Neural cell (in vitro differentiated cells): ENCODE measurements at regions not wholly inside any gene's neighbourhood (a gene's known extent, or its start where the extent isn't known, plus 50 kb on each side); places are given as distances from the start of the nearest gene placed in this dataset.

ENCODE experiments used
- H2AFZ ChIP-seq: fragments of 200-600, 300-800 bp; sonication (generic), shearing (Covaris generic); 2 replicates; pipeline ENCODE4 v1.6.0; 2014; ENCODE audit warnings: low read depth, mild to moderate bottlenecking, antibody characterized with exemption, low read length, moderate library complexity
- H3F3A ChIP-seq: fragments of 200-600 bp; shearing (Covaris generic); 2 replicates; pipeline ENCODE4 v1.6.1; 2016; ENCODE audit warnings: mild to moderate bottlenecking, moderate library complexity, mixed read lengths, antibody characterized with exemption, low read length; ENCODE audit not compliant: insufficient read depth, poor library complexity, severe bottlenecking
- H3K27ac ChIP-seq: fragments of 200-600, 300-800 bp; sonication (generic), shearing (Covaris generic); 2 replicates; pipeline ENCODE4 v1.5.1; 2014; ENCODE audit warnings: mild to moderate bottlenecking, low read length, moderate library complexity
- H3K27me3 ChIP-seq: fragments of 300-800, 200-600 bp; sonication (generic), shearing (Covaris generic); 2 replicates; pipeline ENCODE4 v1.6.0; 2014; ENCODE audit warnings: mild to moderate bottlenecking, low read depth, low read length, moderate library complexity; ENCODE audit not compliant: insufficient read depth
- H3K36me3 ChIP-seq: fragments of 300-800, 200-600 bp; sonication (generic), shearing (Covaris generic); 2 replicates; pipeline ENCODE4 v1.5.1; 2014; ENCODE audit warnings: mild to moderate bottlenecking, antibody characterized with exemption, low read length, moderate library complexity; ENCODE audit not compliant: insufficient read depth
- H3K4me2 ChIP-seq: fragments of 300-800, 200-600 bp; sonication (generic), shearing (Covaris generic); 2 replicates; pipeline ENCODE4 v1.6.0; 2014; ENCODE audit warnings: mild to moderate bottlenecking, low read length
- H3K4me3 ChIP-seq: fragments of 300-800, 200-600 bp; sonication (generic), shearing (Covaris generic); 2 replicates; pipeline ENCODE4 v1.5.1; 2014; ENCODE audit warnings: mild to moderate bottlenecking, low read length, moderate library complexity
- H3K79me2 ChIP-seq: fragments of 200-600 bp; shearing (Covaris generic); replicated peaks from 2 replicates; pipeline ENCODE4 v1.6.0; 2014; ENCODE audit warnings: mild to moderate bottlenecking, low read length, moderate library complexity; ENCODE audit not compliant: insufficient read depth
- H3K9ac ChIP-seq: fragments of 300-800, 200-600 bp; sonication (generic), shearing (Covaris generic); 2 replicates; pipeline ENCODE4 v1.6.1; 2016; ENCODE audit warnings: mild to moderate bottlenecking, low read length, mixed read lengths
- H3K9me2 ChIP-seq: fragments of 200-600 bp; shearing (Covaris generic); 2 replicates; pipeline ENCODE4 v1.6.1; 2016; ENCODE audit warnings: mild to moderate bottlenecking, low read length, mixed read lengths; ENCODE audit not compliant: insufficient read depth
- H3K9me3 ChIP-seq: fragments of 200-600, 300-800 bp; sonication (generic), shearing (Covaris generic); 2 replicates; pipeline ENCODE4 v1.6.1; 2016; ENCODE audit warnings: mild to moderate bottlenecking, mixed run types, low read length, moderate library complexity, mixed read lengths
- H4K20me1 ChIP-seq: fragments of 200-600 bp; shearing (Covaris generic); 2 replicates; pipeline ENCODE4 v1.6.1; 2016; ENCODE audit warnings: mild to moderate bottlenecking, mixed run types; ENCODE audit not compliant: insufficient read depth
- CTCF ChIP-seq: fragments of 450-650 bp; IDR thresholded peaks from 2 replicates; pipeline ENCODE4 v1.5.1; 2014; ENCODE audit warnings: antibody characterized with exemption, mild to moderate bottlenecking, moderate library complexity; ENCODE audit not compliant: poor library complexity, severe bottlenecking
- EP300 ChIP-seq: fragments of 450-650 bp; conservative IDR thresholded peaks from 2 replicates; pipeline ENCODE4 v1.6.1; 2014; ENCODE audit warnings: antibody characterized with exemption, mild to moderate bottlenecking, moderate library complexity; ENCODE audit not compliant: poor library complexity, severe bottlenecking
- EZH2 ChIP-seq: fragments of 200-600, 300-800 bp; shearing (Covaris generic), sonication (generic); IDR thresholded peaks from 2 replicates; pipeline ENCODE4 v1.6.1; 2014; ENCODE audit warnings: antibody characterized with exemption, low read length, borderline replicate concordance, mild to moderate bottlenecking; ENCODE audit not compliant: insufficient read depth, poor library complexity, severe bottlenecking
- MXI1 ChIP-seq: fragments of 450-650 bp; conservative IDR thresholded peaks from 2 replicates; pipeline ENCODE4 v1.6.1; 2014; ENCODE audit warnings: antibody characterized with exemption, mild to moderate bottlenecking; ENCODE audit not compliant: poor library complexity, severe bottlenecking
- POLR2AphosphoS5 ChIP-seq: IDR thresholded peaks from 2 replicates; pipeline ENCODE4 v1.6.1; 2012
- RAD21 ChIP-seq: fragments of 450-650 bp; conservative IDR thresholded peaks from 2 replicates; pipeline ENCODE4 v1.6.1; 2014; ENCODE audit warnings: antibody characterized with exemption, mild to moderate bottlenecking, moderate library complexity
- REST ChIP-seq: IDR thresholded peaks from 2 replicates; pipeline ENCODE4 v1.6.1; 2012; ENCODE audit warnings: borderline replicate concordance
- SMC3 ChIP-seq: fragments of 450-650 bp; conservative IDR thresholded peaks from 2 replicates; pipeline ENCODE4 v1.6.1; 2014; ENCODE audit warnings: antibody characterized with exemption, mild to moderate bottlenecking, moderate library complexity; ENCODE audit not compliant: poor library complexity
- TAF1 ChIP-seq: IDR thresholded peaks from 2 replicates; pipeline ENCODE4 v1.6.1; 2012; ENCODE audit warnings: low read depth

DNA sequence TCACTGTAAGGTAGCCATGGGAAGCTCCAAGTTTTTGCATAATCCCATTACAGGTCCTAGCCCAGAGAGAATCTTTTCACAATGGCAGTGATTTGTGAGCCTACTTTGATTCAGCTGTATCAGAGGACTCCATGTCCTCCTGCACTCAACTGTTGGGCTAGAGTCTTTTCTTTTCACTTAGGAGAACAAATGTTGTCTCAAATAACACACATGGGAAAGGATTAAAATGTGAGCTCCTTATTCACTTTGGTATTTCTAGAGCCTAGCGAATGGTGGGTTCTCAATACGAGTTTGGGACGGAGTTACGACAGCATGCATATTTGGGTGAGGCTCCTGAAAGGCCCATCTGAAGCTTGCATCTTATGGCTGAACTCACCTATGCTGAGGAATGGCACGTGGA is 183.5 kb upstream of the STEAP4 start:
- Histone ChIP-seq H3K9me2 (no peaks in the 10 kb centered on the region), H4K20me1 (no peaks in the 10 kb centered on the region), H3F3A (no peaks in the 10 kb centered on the region), H3K79me2 (no peaks in the 10 kb centered on the region), H3K4me2 (no peak overlapping the region), H3K36me3 (no peaks in the 10 kb centered on the region), H3K27ac (no peak overlapping the region), H3K27me3 (no peaks in the 10 kb centered on the region), H3K9me3 (no peaks in the 10 kb centered on the region), H2AFZ (no peak overlapping the region), H3K9ac (no peak overlapping the region), H3K4me3 (no peak overlapping the region)
- no peak for TF ChIP-seq MXI1
- TF ChIP-seq EZH2: no peak
- no peak for TF ChIP-seq SMC3
- TF ChIP-seq TAF1: no peak
- no peak for TF ChIP-seq REST
- TF ChIP-seq CTCF: no peak
- no peak for TF ChIP-seq EP300
- no peak for TF ChIP-seq POLR2AphosphoS5
- TF ChIP-seq RAD21: no peak

- no peaks in the 10 kb centered on the region for H3K36me3 ChIP-seq
- H3F3A ChIP-seq: no peaks in the 10 kb centered on the region
- no peaks in the 10 kb centered on the region for H3K9me3 ChIP-seq
- no peak overlapping the region for H3K4me2 ChIP-seq
- no peak overlapping the region for H3K9ac ChIP-seq
- no peaks in the 10 kb centered on the region for H3K9me2 ChIP-seq
- H4K20me1 ChIP-seq: no peaks in the 10 kb centered on the region
- no peak overlapping the region for H3K4me3 ChIP-seq
- no peaks in the 10 kb centered on the region for H3K27me3 ChIP-seq
- H2AFZ ChIP-seq: no peak overlapping the region
- TF ChIP-seq TAF1: no peak
- TF ChIP-seq EZH2: no peak
- TF ChIP-seq MXI1: no peak
- no peak for TF ChIP-seq RAD21
- no peak for TF ChIP-seq EP300
- no peak for TF ChIP-seq REST
- no peak for TF ChIP-seq POLR2AphosphoS5
- no peak for TF ChIP-seq SMC3
- no peak for TF ChIP-seq CTCF
- H3K27ac ChIP-seq: no peak overlapping the region
- no peaks in the 10 kb centered on the region for H3K79me2 ChIP-seq
Measured at GRCh38 chr7:88485821-88486220, 179.1 kb upstream of the STEAP4 start.
